Sigmoid colon (tissue), 6 donors: ENCODE measurements at regions not wholly inside any gene's neighbourhood (a gene's known extent, or its start where the extent isn't known, plus 50 kb on each side); places are given as distances from the start of the nearest gene placed in this dataset.

ENCODE experiments used
- DNase-seq: peaks from one replicate; pipeline ENCODE4 v3.0.0-alpha.2; 2019
- H3K27ac ChIP-seq, 4 donors: fragments of 200-600 bp; sonication (generic); one replicate each; pipeline ENCODE4 v1.5.1; 2016 to 2019; ENCODE audit warnings: mild to moderate bottlenecking in 1 of 4
- H3K27me3 ChIP-seq, 3 donors: fragments of 200-600 bp; sonication (generic); one replicate each; pipeline ENCODE4 v1.5.1; 2019; ENCODE audit warnings: mild to moderate bottlenecking in 1 of 3
- H3K36me3 ChIP-seq, 4 donors: fragments of 200-600 bp; sonication (generic); one replicate each; pipeline ENCODE4 v1.5.1; 2016 to 2019
- H3K4me1 ChIP-seq, 4 donors: fragments of 200-600 bp; sonication (generic); one replicate each; pipeline ENCODE4 v1.5.1; 2017 to 2019
- H3K4me3 ChIP-seq, 4 donors: fragments of 200-600 bp; sonication (generic); one replicate each; pipeline ENCODE4 v1.5.1; 2017 to 2019; ENCODE audit warnings: mild to moderate bottlenecking in 2 of 4, moderate library complexity in 1 of 4
- H3K9me3 ChIP-seq, 4 donors: fragments of 200-600 bp in 3 of 4; sonication (generic) in 3 of 4; one replicate each; pipeline versions ENCODE4 v1.5.1 to v1.6.1; 2013 to 2019
- CTCF ChIP-seq, 4 experiments: fragments of 450-650 bp in 3 of 4; fragments of 200-600 bp in 1 of 4; IDR thresholded peaks; one replicate each; pipeline ENCODE4 v1.5.1; 2016 to 2019; ENCODE audit warnings: antibody characterized with exemption in 4 of 4, mild to moderate bottlenecking in 3 of 4, moderate library complexity in 2 of 4
- EP300 ChIP-seq, 4 donors: sonication (generic); formaldehyde crosslinking; IDR thresholded peaks; one replicate each; pipeline ENCODE4 v1.6.1; 2017; ENCODE audit warnings: antibody characterized with exemption in 4 of 4
- POLR2A ChIP-seq, 2 donors: fragments of 450-650 bp; IDR thresholded peaks; one replicate each; pipeline ENCODE4 v1.6.1; 2016; ENCODE audit warnings: antibody characterized with exemption in 2 of 2, mild to moderate bottlenecking in 2 of 2, moderate library complexity in 2 of 2
- POLR2AphosphoS5 ChIP-seq, 4 donors: sonication (generic); formaldehyde crosslinking; IDR thresholded peaks; one replicate each; pipeline ENCODE4 v1.6.1; 2017; ENCODE audit warnings: antibody characterized with exemption in 4 of 4
- WGBS, 2 donors: extraction: QIAGEN DNeasy Blood & Tissue Kit; methylation state at CpG; one replicate each; pipeline ENCODE4 v1.1.7; 2013; 5-methylcytosine and 5-hydroxymethylcytosine counted together
- intact Hi-C: fragments of 100-400 bp; cut with DNase I; formaldehyde crosslinking; loops from one replicate; pipeline ENCODE4 v1.15.1; 2023
- donor health status: healthy with polysubstance abuse.
- donor health status: healthy.

DNA sequence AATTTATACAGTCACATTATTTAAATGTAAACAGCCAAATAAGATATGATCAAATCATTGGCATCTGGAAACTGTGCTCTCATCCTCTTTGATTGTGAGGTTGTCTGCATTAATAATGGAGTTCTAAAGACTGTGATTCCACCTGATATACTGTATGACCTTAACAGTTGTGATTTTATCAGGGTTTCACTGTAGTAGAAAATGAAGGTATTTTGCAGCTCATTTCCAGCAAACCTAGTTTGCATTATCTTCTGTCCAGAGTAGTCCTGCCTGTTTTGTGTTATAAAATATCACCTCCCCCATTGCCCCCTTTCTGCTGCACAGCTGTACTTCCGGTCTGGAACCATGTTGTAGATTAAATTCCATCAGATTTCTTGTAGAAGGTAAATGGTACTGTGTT is 731.6 kb upstream of the FANCL start:
- peaks cover 0 to 10% (median 3%) of the 10 kb centered on the region in 4 donors for H3K4me1 ChIP-seq
- no peak for DNase-seq
- no peaks in the 10 kb centered on the region for H3K27me3 ChIP-seq
- no peaks in the 10 kb centered on the region for H3K36me3 ChIP-seq
- intact Hi-C loops: no loop called here
- TF ChIP-seq POLR2AphosphoS5 (IDR thresholded peaks at IDR 0.05): no peak
- no peak for TF ChIP-seq POLR2A (IDR thresholded peaks at IDR 0.05)
- TF ChIP-seq EP300 (IDR thresholded peaks at IDR 0.05): no peak
- no peak for TF ChIP-seq CTCF (IDR thresholded peaks at IDR 0.05)
- no peak overlapping the region for H3K27ac ChIP-seq
- H3K4me3 ChIP-seq: no peak overlapping the region
- no peaks in the 10 kb centered on the region for H3K9me3 ChIP-seq
- 79% methylated on average over 1 of the region's 1 CpG for WGBS, 2 donors

GRCh38 chr2:58971511-58972360 is 730.6 kb upstream of the FANCL start:
- H3K9me3 ChIP-seq: no peaks in the 10 kb centered on the region
- 78 to 87% methylated on average over 14 of the region's 14 CpGs for WGBS, 2 donors
- H3K36me3 ChIP-seq: no peaks in the 10 kb centered on the region
- no peak overlapping the region for H3K4me3 ChIP-seq
- peaks cover 0 to 10% (median 3%) of the 10 kb centered on the region in 4 donors for H3K4me1 ChIP-seq
- no peak overlapping the region for H3K27ac ChIP-seq
- no peaks in the 10 kb centered on the region for H3K27me3 ChIP-seq
- intact Hi-C loops: no loop called here
- no peak for DNase-seq
- TF ChIP-seq CTCF (IDR thresholded peaks at IDR 0.05) (no peak), EP300 (IDR thresholded peaks at IDR 0.05) (no peak), POLR2A (IDR thresholded peaks at IDR 0.05) (no peak), POLR2AphosphoS5 (IDR thresholded peaks at IDR 0.05) (no peak)

- WGBS, 2 donors: 92 to 93% methylated on average over 4 of the region's 4 CpGs
- no peaks in the 10 kb centered on the region for H3K36me3 ChIP-seq
- H3K27me3 ChIP-seq: no peaks in the 10 kb centered on the region
- H3K4me1 ChIP-seq: peaks cover 0 to 10% (median 3%) of the 10 kb centered on the region in 4 donors
- TF ChIP-seq POLR2AphosphoS5 (IDR thresholded peaks at IDR 0.05) (no peak), CTCF (IDR thresholded peaks at IDR 0.05) (no peak), POLR2A (IDR thresholded peaks at IDR 0.05) (no peak), EP300 (IDR thresholded peaks at IDR 0.05) (no peak)
- no peak for DNase-seq
- H3K27ac ChIP-seq: no peak overlapping the region
- H3K4me3 ChIP-seq: no peak overlapping the region
- no peaks in the 10 kb centered on the region for H3K9me3 ChIP-seq
- intact Hi-C loops: no loop called here
These were observed 729.2 kb upstream of the FANCL start for GRCh38 chr2:58970365-58970764.

- Histone ChIP-seq H3K4me3 (no peak overlapping the region), H3K9me3 (no peaks in the 10 kb centered on the region), H3K27me3 (no peaks in the 10 kb centered on the region), H3K4me1 (peaks cover 0 to 7% (median 2%) of the 10 kb centered on the region in 4 donors), H3K36me3 (no peaks in the 10 kb centered on the region), H3K27ac (no peak overlapping the region)
- intact Hi-C loops: no loop called here
- DNase-seq: no peak
- TF ChIP-seq EP300 (IDR thresholded peaks at IDR 0.05) (no peak), POLR2AphosphoS5 (IDR thresholded peaks at IDR 0.05) (no peak), CTCF (IDR thresholded peaks at IDR 0.05) (no peak), POLR2A (IDR thresholded peaks at IDR 0.05) (no peak)
- WGBS, 2 donors: 88 to 89% methylated on average over 2 of the region's 2 CpGs
These were observed 727.8 kb upstream of the FANCL start for GRCh38 chr2:58968885-58969284.
